ENCODE measurements at regions not wholly inside any gene's neighbourhood (a gene's known extent, or its start where the extent isn't known, plus 50 kb on each side); places are given as distances from the start of the nearest gene placed in this dataset.

DNA sequence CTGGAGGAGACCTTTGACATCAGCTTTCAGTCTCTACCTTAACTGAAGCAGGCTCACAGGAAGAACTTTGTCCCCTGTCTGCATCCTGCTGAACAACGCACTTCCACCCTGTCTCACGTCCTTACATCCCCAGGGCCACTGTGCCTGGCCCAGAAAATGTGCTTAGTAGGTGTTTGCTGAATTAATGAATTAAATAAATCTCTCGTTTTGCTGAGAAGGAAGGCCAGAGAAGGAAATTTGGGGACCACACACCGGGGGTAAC lies 54.3 kb upstream of the CREB3L1 start:
- Histone ChIP-seq H3K9ac (ENCODE audit: low read length) (no peak overlapping the region), H3K4me3 (ENCODE audit: low read length) (no peak overlapping the region), H4K20me1 (ENCODE audit: insufficient read depth, low read length) (no peaks in the 10 kb centered on the region), H3K4me2 (ENCODE audit: low read length) (no peak overlapping the region), H3K79me2 (ENCODE audit: low read length) (no peaks in the 10 kb centered on the region), H3K27me3 (ENCODE audit: low read depth, low read length) (peaks cover 12% of the 10 kb centered on the region; the same call in 1 of the 2 replicates), H3K4me1 (ENCODE audit: low read length) (no peaks in the 10 kb centered on the region), H2AFZ (ENCODE audit: low read depth, low read length) (0 out of 2 replicates have a peak overlapping the region, but pooled peaks have one; percentile 39), H3K36me3 (replicated peaks; ENCODE audit: low read depth, low read length) (no peaks in the 10 kb centered on the region), H3K9me3 (ENCODE audit: insufficient read depth, low read length) (no peaks in the 10 kb centered on the region), H3K27ac (ENCODE audit: low read length) (no peak overlapping the region)
- TF ChIP-seq, protein P1, sequence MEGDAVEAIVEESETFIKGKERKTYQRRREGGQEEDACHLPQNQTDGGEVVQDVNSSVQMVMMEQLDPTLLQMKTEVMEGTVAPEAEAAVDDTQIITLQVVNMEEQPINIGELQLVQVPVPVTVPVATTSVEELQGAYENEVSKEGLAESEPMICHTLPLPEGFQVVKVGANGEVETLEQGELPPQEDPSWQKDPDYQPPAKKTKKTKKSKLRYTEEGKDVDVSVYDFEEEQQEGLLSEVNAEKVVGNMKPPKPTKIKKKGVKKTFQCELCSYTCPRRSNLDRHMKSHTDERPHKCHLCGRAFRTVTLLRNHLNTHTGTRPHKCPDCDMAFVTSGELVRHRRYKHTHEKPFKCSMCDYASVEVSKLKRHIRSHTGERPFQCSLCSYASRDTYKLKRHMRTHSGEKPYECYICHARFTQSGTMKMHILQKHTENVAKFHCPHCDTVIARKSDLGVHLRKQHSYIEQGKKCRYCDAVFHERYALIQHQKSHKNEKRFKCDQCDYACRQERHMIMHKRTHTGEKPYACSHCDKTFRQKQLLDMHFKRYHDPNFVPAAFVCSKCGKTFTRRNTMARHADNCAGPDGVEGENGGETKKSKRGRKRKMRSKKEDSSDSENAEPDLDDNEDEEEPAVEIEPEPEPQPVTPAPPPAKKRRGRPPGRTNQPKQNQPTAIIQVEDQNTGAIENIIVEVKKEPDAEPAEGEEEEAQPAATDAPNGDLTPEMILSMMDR (IDR thresholded peaks at IDR 0.05; ENCODE audit: low read depth, low read length) = no peak
- TF ChIP-seq EZH2phosphoT487 (IDR thresholded peaks at IDR 0.05; ENCODE audit: low read depth) = no peak

DNA sequence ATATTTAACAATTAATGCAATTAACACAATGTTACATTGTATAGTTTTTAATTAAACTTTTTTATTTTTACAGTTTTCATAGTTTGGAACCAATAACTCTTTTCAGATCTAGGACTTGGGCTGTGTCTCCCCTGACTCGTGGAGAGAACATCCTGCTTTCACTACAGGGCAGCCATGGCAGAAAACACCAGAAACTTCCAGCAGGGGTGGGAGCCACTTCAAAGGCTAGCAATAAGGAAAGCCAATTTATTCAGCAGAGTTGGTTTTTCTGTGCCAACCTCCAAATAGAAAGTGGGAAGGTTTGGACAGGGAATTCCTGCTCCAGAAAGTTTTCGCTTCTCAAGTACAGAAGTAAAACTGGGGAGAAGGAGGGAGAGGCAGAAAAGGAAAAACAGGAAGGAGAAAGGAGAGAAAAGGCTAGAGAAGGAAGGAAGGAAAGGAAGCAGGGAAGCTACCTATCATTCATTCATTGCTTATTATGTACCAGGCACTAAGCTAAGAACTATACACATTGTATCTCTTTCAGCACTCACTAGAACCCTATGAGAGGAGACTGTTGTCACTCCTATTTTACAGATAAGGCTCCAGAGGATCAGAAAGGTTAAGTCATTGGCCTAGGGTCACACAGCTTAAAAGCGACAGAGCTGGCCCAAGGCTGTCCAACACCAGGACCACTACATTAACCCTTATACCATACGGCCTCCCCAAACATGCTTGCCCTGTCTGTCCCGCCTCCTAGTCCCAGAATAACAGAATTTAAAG lies 54.8 kb upstream of the CREB3L1 start:
- no peak overlapping the region for H3K27ac ChIP-seq (ENCODE audit: low read length)
- no peaks in the 10 kb centered on the region for H3K36me3 ChIP-seq (replicated peaks; ENCODE audit: low read depth, low read length)

DNA sequence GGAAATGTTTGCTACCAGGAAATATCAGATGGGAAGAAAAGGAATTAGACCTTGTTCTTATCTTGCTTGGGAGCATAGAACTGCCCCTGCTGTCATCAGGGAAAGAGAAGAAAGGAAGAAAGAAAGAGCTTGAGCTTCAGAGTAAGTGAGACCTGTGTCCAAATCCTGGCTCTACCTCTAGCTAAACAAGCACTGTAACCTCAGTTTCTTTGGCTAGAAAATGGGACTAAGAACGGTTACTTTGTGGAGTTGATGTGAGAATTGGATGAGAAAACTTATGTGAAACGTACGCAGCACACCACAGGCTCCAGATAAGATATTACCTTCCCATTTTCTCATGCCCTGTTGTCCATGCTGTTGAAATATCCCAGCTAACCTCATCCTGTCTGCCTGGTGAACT lies 57.1 kb upstream of the CREB3L1 start:
- Histone ChIP-seq H4K20me1 (ENCODE audit: insufficient read depth, low read length) (no peaks in the 10 kb centered on the region), H2AFZ (ENCODE audit: low read depth, low read length) (no peak overlapping the region), H3K9ac (ENCODE audit: low read length) (no peak overlapping the region), H3K36me3 (replicated peaks; ENCODE audit: low read depth, low read length) (no peaks in the 10 kb centered on the region), H3K4me1 (ENCODE audit: low read length) (peaks cover 8% of the 10 kb centered on the region; the same call in 1 of the 2 replicates), H3K27ac (ENCODE audit: low read length) (no peak overlapping the region), H3K4me2 (ENCODE audit: low read length) (no peak overlapping the region), H3K27me3 (ENCODE audit: low read depth, low read length) (no peaks in the 10 kb centered on the region), H3K79me2 (ENCODE audit: low read length) (no peaks in the 10 kb centered on the region), H3K4me3 (ENCODE audit: low read length) (no peak overlapping the region), H3K9me3 (ENCODE audit: insufficient read depth, low read length) (no peaks in the 10 kb centered on the region)
- no peak for TF ChIP-seq EZH2phosphoT487 (IDR thresholded peaks at IDR 0.05; ENCODE audit: low read depth)
- TF ChIP-seq, protein P1 (IDR thresholded peaks at IDR 0.05; ENCODE audit: low read depth, low read length) = no peak

More for the DNA sequence above, 54.8 kb upstream of the CREB3L1 start:
- Histone ChIP-seq H3K4me2 (ENCODE audit: low read length) (no peak overlapping the region), H3K4me3 (ENCODE audit: low read length) (no peak overlapping the region), H3K79me2 (ENCODE audit: low read length) (no peaks in the 10 kb centered on the region), H3K9me3 (ENCODE audit: insufficient read depth, low read length) (no peaks in the 10 kb centered on the region), H3K9ac (ENCODE audit: low read length) (no peak overlapping the region), H3K27me3 (ENCODE audit: low read depth, low read length) (peaks cover 12% of the 10 kb centered on the region; the same call in 1 of the 2 replicates), H2AFZ (ENCODE audit: low read depth, low read length) (no peak overlapping the region), H3K4me1 (ENCODE audit: low read length) (no peaks in the 10 kb centered on the region), H4K20me1 (ENCODE audit: insufficient read depth, low read length) (no peaks in the 10 kb centered on the region)
- TF ChIP-seq EZH2phosphoT487 (IDR thresholded peaks at IDR 0.05; ENCODE audit: low read depth) = no peak
- TF ChIP-seq, protein P1 (IDR thresholded peaks at IDR 0.05; ENCODE audit: low read depth, low read length) = no peak

DNA sequence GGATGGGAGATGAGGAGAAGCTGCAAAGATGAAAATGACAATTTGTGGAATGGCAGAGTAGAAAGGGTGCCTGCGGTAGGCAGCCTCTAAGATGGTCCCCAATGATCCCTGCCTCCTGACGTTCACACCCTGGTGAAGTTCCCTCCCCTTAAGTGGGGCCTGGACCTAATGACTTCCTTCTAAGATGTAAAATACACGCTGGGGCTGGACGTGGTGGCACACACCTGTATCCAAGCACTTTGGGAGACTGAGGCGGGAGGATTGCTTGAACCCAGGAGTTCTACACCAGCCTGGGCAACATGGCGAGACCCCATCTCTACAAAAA lies 60.7 kb upstream of the CREB3L1 start:
- Histone ChIP-seq H2AFZ (ENCODE audit: low read depth, low read length) (peak overlapping the region; percentile 88), H3K4me1 (ENCODE audit: low read length) (peaks cover 8% of the 10 kb centered on the region; the same call in 1 of the 2 replicates), H4K20me1 (ENCODE audit: insufficient read depth, low read length) (no peaks in the 10 kb centered on the region), H3K27me3 (ENCODE audit: low read depth, low read length) (no peaks in the 10 kb centered on the region), H3K9ac (ENCODE audit: low read length) (no peak overlapping the region), H3K4me3 (ENCODE audit: low read length) (peak overlapping the region; percentile 78), H3K4me2 (ENCODE audit: low read length) (peak overlapping the region; percentile 84), H3K79me2 (ENCODE audit: low read length) (no peaks in the 10 kb centered on the region), H3K36me3 (replicated peaks; ENCODE audit: low read depth, low read length) (no peaks in the 10 kb centered on the region), H3K9me3 (ENCODE audit: insufficient read depth, low read length) (no peaks in the 10 kb centered on the region), H3K27ac (ENCODE audit: low read length) (no peak overlapping the region)
- TF ChIP-seq EZH2phosphoT487 (IDR thresholded peaks at IDR 0.05; ENCODE audit: low read depth) = no peak
- TF ChIP-seq, protein P1 (IDR thresholded peaks at IDR 0.05; ENCODE audit: low read depth, low read length) = no peak
